Endodermal cell (in vitro differentiated cells): ENCODE measurements at regions not wholly inside any gene's neighbourhood (a gene's known extent, or its start where the extent isn't known, plus 50 kb on each side); places are given as distances from the start of the nearest gene placed in this dataset.

Source experiments
- DNase-seq: peaks from one replicate; pipeline ENCODE4 v3.0.0-alpha.2; 2017
- H3K27ac ChIP-seq: 2 replicates; pipeline ENCODE4 v1.5.1; 2013; ENCODE audit warnings: mild to moderate bottlenecking, low read depth, low read length, moderate library complexity
- H3K27me3 ChIP-seq: 2 replicates; pipeline ENCODE4 v1.6.1; 2013; ENCODE audit warnings: mild to moderate bottlenecking, low read length, moderate library complexity; ENCODE audit not compliant: insufficient read depth, control insufficient read depth, poor library complexity, severe bottlenecking
- H3K36me3 ChIP-seq: 2 replicates; pipeline ENCODE4 v1.7.0; 2013; ENCODE audit warnings: mild to moderate bottlenecking, low read length, moderate library complexity; ENCODE audit not compliant: control insufficient read depth, insufficient read depth
- H3K4me1 ChIP-seq: one replicate; pipeline ENCODE4 v1.7.0; 2013; ENCODE audit warnings: low read length; ENCODE audit not compliant: control insufficient read depth, insufficient read depth
- H3K4me3 ChIP-seq: 2 replicates; pipeline ENCODE4 v1.5.1; 2013; ENCODE audit warnings: mild to moderate bottlenecking, low read length, moderate library complexity
- H3K9ac ChIP-seq: 2 replicates; pipeline ENCODE4 v1.6.1; 2013; ENCODE audit warnings: mild to moderate bottlenecking, low read length, moderate library complexity; ENCODE audit not compliant: poor library complexity, severe bottlenecking; ENCODE audit errors: extremely low read depth
- H3K9me3 ChIP-seq: 2 replicates; pipeline ENCODE4 v1.6.1; 2013; ENCODE audit warnings: mild to moderate bottlenecking, low read length, moderate library complexity; ENCODE audit not compliant: control insufficient read depth
- H3K27ac Mint-ChIP-seq: 2 replicates; pipeline ENCODE4 v1.8.0; 2020; ENCODE audit warnings: mixed read lengths
- H3K27me3 Mint-ChIP-seq: 2 replicates; pipeline ENCODE4 v1.8.0; 2021; ENCODE audit warnings: mild to moderate bottlenecking, mixed read lengths; ENCODE audit not compliant: insufficient read depth
- H3K36me3 Mint-ChIP-seq: 2 replicates; pipeline ENCODE4 v1.8.0; 2020; ENCODE audit warnings: low read depth, mixed read lengths
- H3K4me1 Mint-ChIP-seq: 2 replicates; pipeline ENCODE4 v1.8.0; 2020; ENCODE audit warnings: mixed read lengths
- H3K4me3 Mint-ChIP-seq: 2 replicates; pipeline ENCODE4 v1.8.0; 2020; ENCODE audit warnings: mild to moderate bottlenecking, moderate library complexity, mixed read lengths
- H3K9me3 Mint-ChIP-seq: 2 replicates; pipeline ENCODE4 v1.8.0; 2020; ENCODE audit warnings: mild to moderate bottlenecking, mixed read lengths
- WGBS, 2 experiments: methylation state at CpG; one replicate each; pipeline versions ENCODE4 v1.1.5 to v1.1.7; 2013; ENCODE audit warnings: missing lambda C conversion rate in 2 of 2, mixed read lengths in 1 of 2; ENCODE audit not compliant: insufficient coverage in 1 of 2, insufficient read length in 1 of 2; 5-methylcytosine and 5-hydroxymethylcytosine counted together
- TF ChIP-seq, protein P1 (sequence below): fragments of 200-600 bp; sonication (generic); conservative IDR thresholded peaks from 2 replicates; pipeline ENCODE4 v1.5.0; 2021; ENCODE audit warnings: antibody characterized with exemption, mild to moderate bottlenecking

DNA sequence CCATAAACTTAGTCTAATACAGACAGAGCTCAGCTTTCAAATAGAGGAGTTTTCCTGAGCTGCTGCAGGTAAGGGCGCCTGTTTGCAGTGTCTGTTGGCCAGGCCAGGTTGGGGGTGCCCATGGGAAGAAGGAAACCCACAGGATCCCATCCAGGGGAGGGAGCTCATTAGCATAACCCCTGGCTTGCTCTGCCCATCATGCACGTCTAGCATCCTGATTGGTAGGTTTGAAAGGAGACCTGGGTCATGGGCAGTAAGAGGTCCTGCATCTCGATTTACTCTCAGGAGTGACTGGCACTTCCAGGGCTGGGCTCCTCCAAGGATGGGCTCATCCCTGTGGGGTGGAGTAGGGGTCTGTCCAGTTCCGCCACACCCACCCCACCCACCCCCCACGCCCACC lies 103.7 kb upstream of the CLDN14 start:
- H3K27ac ChIP-seq: no peak overlapping the region
- H3K4me1 Mint-ChIP-seq: no peaks in the 10 kb centered on the region
- peaks cover 5% of the 10 kb centered on the region for H3K27me3 Mint-ChIP-seq
- H3K9me3 ChIP-seq: no peaks in the 10 kb centered on the region
- H3K36me3 ChIP-seq: no peaks in the 10 kb centered on the region
- no peaks in the 10 kb centered on the region for H3K9me3 Mint-ChIP-seq
- 31 to 89% methylated on average over 1 to 3 of the region's 5 CpGs for WGBS, 2 experiments
- H3K4me3 ChIP-seq: no peak overlapping the region
- no peak overlapping the region for H3K9ac ChIP-seq
- TF ChIP-seq, protein P1, sequence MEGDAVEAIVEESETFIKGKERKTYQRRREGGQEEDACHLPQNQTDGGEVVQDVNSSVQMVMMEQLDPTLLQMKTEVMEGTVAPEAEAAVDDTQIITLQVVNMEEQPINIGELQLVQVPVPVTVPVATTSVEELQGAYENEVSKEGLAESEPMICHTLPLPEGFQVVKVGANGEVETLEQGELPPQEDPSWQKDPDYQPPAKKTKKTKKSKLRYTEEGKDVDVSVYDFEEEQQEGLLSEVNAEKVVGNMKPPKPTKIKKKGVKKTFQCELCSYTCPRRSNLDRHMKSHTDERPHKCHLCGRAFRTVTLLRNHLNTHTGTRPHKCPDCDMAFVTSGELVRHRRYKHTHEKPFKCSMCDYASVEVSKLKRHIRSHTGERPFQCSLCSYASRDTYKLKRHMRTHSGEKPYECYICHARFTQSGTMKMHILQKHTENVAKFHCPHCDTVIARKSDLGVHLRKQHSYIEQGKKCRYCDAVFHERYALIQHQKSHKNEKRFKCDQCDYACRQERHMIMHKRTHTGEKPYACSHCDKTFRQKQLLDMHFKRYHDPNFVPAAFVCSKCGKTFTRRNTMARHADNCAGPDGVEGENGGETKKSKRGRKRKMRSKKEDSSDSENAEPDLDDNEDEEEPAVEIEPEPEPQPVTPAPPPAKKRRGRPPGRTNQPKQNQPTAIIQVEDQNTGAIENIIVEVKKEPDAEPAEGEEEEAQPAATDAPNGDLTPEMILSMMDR: no peak
- H3K36me3 Mint-ChIP-seq: no peaks in the 10 kb centered on the region
- DNase-seq: no peak
- no peak overlapping the region for H3K4me3 Mint-ChIP-seq
- H3K4me1 ChIP-seq: no peaks in the 10 kb centered on the region
- H3K27ac Mint-ChIP-seq: no peak overlapping the region
- no peaks in the 10 kb centered on the region for H3K27me3 ChIP-seq

DNA sequence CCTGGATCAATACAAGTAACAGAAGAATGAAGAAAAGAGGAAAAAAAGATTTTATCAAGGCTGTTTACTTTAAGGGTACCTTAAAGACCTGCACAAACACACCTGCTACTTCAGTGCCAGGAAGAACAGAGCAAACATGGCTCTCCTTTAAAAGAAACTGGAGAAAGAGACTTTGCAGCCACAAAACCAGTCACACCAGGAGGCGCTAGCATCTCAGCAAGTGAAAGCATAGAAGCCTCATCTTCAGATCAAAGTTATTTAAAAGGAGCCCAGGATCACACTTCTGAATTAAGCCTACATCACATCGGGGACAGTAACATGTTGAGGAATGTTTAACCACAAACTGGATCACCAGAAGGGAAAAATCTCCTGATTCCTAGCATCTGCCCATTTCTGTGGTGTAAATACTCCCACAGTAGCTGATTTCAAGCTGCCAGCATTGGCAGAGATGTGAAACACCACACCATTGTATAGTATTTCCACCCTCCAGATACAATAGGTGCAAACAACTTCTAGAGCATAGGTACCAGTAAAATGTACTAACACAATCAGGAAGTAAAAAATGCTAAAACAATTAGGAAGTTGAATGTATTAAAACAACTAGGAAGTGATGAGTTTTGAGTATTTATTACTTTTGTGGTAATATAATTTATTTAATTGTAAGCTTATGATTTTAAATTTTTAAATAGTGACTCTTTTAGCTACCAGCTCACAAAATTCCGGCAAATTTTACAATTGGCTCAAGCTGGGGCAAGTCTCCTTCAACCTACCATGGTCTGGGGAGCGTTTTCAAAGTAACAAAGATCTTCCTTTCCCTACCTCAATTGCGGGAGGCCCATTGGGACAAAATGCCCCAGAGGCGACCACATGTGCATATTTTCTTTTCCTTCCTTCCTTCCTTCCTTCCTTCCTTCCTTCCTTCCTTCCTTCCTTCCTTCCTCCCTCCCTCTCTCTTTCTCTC lies 105.3 kb upstream of the CLDN14 start:
- Mint-ChIP-seq H3K4me3 (no peak overlapping the region), H3K36me3 (no peaks in the 10 kb centered on the region), H3K27ac (no peak overlapping the region), H3K27me3 (peaks cover 5% of the 10 kb centered on the region), H3K4me1 (no peaks in the 10 kb centered on the region), H3K9me3 (no peaks in the 10 kb centered on the region)
- Histone ChIP-seq H3K36me3 (no peaks in the 10 kb centered on the region), H3K9ac (no peak overlapping the region), H3K4me3 (no peak overlapping the region), H3K27ac (no peak overlapping the region), H3K9me3 (no peaks in the 10 kb centered on the region), H3K27me3 (no peaks in the 10 kb centered on the region), H3K4me1 (no peaks in the 10 kb centered on the region)
- 84 to 94% methylated on average over 5 to 6 of the region's 6 CpGs for WGBS, 2 experiments
- TF ChIP-seq, protein P1: peak; percentile 40
- DNase-seq: no peak

DNA sequence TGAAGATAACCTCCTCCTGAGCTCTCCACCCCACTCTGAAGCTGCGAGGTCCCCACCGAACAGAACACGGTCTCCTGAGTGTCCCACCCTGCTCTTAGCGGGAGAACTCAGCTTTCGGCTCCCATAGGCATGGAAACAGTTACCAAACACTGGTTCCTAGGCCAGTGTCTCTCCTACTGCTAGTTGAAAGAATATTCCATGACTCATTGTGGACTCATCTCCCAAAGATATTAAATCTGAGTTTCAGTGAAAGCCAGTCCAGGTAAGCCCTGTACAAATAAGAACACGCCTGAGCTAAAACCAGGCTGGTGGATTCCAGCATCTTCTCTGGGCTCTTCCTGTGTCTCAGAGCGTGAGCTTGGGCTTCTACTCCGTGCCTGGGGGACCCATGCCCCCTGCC lies 107.5 kb upstream of the CLDN14 start:
- no peak overlapping the region for H3K27ac ChIP-seq
- no peak overlapping the region for H3K4me3 Mint-ChIP-seq
- no peaks in the 10 kb centered on the region for H3K9me3 ChIP-seq
- H3K4me1 Mint-ChIP-seq: no peaks in the 10 kb centered on the region
- H3K9me3 Mint-ChIP-seq: no peaks in the 10 kb centered on the region
- no peaks in the 10 kb centered on the region for H3K36me3 ChIP-seq
- peaks cover 2% of the 10 kb centered on the region for H3K27me3 Mint-ChIP-seq
- no peaks in the 10 kb centered on the region for H3K36me3 Mint-ChIP-seq
- 90 to 98% methylated on average over 8 of the region's 8 CpGs for WGBS, 2 experiments
- TF ChIP-seq, protein P1: no peak
- no peaks in the 10 kb centered on the region for H3K4me1 ChIP-seq
- no peak overlapping the region for H3K9ac ChIP-seq
- no peak overlapping the region for H3K4me3 ChIP-seq
- H3K27ac Mint-ChIP-seq: no peak overlapping the region
- no peaks in the 10 kb centered on the region for H3K27me3 ChIP-seq
- DNase-seq: no peak
